Naive B cell (primary cell): ENCODE measurements at regions not wholly inside any gene's neighbourhood (a gene's known extent, or its start where the extent isn't known, plus 50 kb on each side); places are given as distances from the start of the nearest gene placed in this dataset.
A peak's percentile ranks its signal among the peaks of the same experiment; 100 is the strongest.

Experiments
- ATAC-seq, 2 donors: fragments of 150-1000 bp; cut with Tn5 transposase; 2 replicates each; pipeline ENCODE4 v1.10.0; 2021; ENCODE audit warnings: low read depth in 2 of 2, mild to moderate bottlenecking in 2 of 2, moderate library complexity in 2 of 2
- DNase-seq: peaks from one replicate; pipeline ENCODE4 v3.0.0; 2022
- H3K27ac Mint-ChIP-seq, 6 donors: one replicate each; pipeline ENCODE4 v1.8.0; 2020 to 2022; ENCODE audit warnings: mild to moderate bottlenecking in 6 of 6, mixed read lengths in 6 of 6, moderate library complexity in 5 of 6, inconsistent platforms in 2 of 6
- H3K27me3 Mint-ChIP-seq, 3 donors: one replicate each; pipeline ENCODE4 v1.8.0; 2021 to 2022; ENCODE audit warnings: mixed read lengths in 3 of 3, mild to moderate bottlenecking in 1 of 3
- H3K36me3 Mint-ChIP-seq, 2 donors: one replicate each; pipeline ENCODE4 v1.8.0; 2020 to 2022; ENCODE audit warnings: mixed read lengths in 2 of 2, inconsistent platforms in 1 of 2, mild to moderate bottlenecking in 1 of 2
- H3K4me1 Mint-ChIP-seq, 3 donors: one replicate each; pipeline ENCODE4 v1.8.0; 2020 to 2022; ENCODE audit warnings: mixed read lengths in 3 of 3, inconsistent platforms in 1 of 3, mild to moderate bottlenecking in 1 of 3, moderate library complexity in 1 of 3
- H3K4me3 Mint-ChIP-seq, 8 donors: one replicate each; pipeline ENCODE4 v1.8.0; 2020 to 2022; ENCODE audit warnings: mild to moderate bottlenecking in 8 of 8, mixed read lengths in 8 of 8, moderate library complexity in 8 of 8, inconsistent platforms in 2 of 8
- H3K9me3 Mint-ChIP-seq, 7 donors: one replicate each; pipeline ENCODE4 v1.8.0; 2020 to 2022; ENCODE audit warnings: mixed read lengths in 7 of 7, mild to moderate bottlenecking in 5 of 7, inconsistent platforms in 2 of 7, moderate library complexity in 1 of 7

- Mint-ChIP-seq H3K4me1 (no peaks in the 10 kb centered on the region), H3K36me3 (no peaks in the 10 kb centered on the region), H3K27me3 (peaks cover 10 to 17% (median 11%) of the 10 kb centered on the region in 3 donors), H3K4me3 (no peak overlapping the region), H3K27ac (no peak overlapping the region), H3K9me3 (peaks cover 0 to 2% (median 0%) of the 10 kb centered on the region in 7 donors)
- no peak for ATAC-seq
- no peak for DNase-seq
Measured at GRCh38 chr5:14968796-14969195, 97.2 kb upstream of the ANKH start.

DNA sequence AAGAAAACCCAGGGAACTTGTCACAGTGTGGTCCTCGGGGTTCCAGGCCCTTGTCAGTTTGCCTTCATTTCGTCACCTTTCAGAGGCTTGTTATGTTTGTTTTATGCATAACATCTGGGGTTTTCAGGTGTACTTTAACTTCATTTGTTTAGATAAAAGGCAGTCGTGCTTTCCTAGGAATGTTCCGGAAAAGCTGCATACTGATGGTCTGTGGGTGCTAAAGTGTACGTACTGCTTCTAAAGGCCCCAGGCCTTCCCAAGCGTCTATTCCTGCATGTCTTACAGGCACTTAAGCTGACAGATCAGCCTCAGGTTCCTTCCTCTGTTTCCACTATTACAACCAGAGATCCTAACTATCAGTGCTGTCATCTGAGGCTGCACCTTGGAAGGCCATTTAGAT is 95.6 kb upstream of the ANKH start:
- Mint-ChIP-seq H3K9me3 (peaks cover 0 to 2% (median 0%) of the 10 kb centered on the region in 7 donors), H3K4me3 (no peak overlapping the region), H3K27me3 (peaks cover 7 to 10% (median 8%) of the 10 kb centered on the region in 3 donors), H3K27ac (no peak overlapping the region), H3K4me1 (no peaks in the 10 kb centered on the region), H3K36me3 (no peaks in the 10 kb centered on the region)
- DNase-seq (no peak), ATAC-seq (no peak)

DNA sequence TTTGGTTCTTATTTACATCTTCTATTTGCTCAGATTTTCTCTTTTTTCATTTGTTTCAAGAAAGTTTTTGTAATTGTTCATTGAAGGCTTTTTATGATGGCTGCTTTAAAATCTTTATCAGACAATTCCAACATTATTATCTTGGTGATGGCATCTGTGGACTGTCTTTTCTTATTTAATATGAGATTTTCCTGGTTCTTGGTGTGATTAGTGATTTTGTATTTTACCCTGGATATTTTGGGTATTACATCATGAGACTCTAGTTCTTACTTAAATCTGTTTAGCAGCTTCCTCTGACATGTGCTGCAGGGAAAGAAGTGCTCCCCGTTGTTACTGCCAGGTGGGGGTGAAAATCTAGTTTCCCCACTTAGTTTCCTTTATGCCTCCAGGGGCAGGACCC is 94.2 kb upstream of the ANKH start:
- Mint-ChIP-seq H3K36me3 (no peaks in the 10 kb centered on the region), H3K9me3 (no peaks in the 10 kb centered on the region), H3K27me3 (peaks cover 0 to 10% (median 8%) of the 10 kb centered on the region in 3 donors), H3K4me3 (no peak overlapping the region), H3K4me1 (no peaks in the 10 kb centered on the region), H3K27ac (no peak overlapping the region)
- DNase-seq (no peak), ATAC-seq (no peak)

- H3K27me3 Mint-ChIP-seq, result peaks cover 3 to 20% (median 6%) of the 10 kb centered on the region in 3 donors
- no peak for DNase-seq
- peak overlapping the region in 1 of 6 donors; percentile 19 for H3K27ac Mint-ChIP-seq
- peaks cover 0 to under 1% (median 0%) of the 10 kb centered on the region in 3 donors for H3K4me1 Mint-ChIP-seq
- H3K4me3 Mint-ChIP-seq, result no peak overlapping the region
- H3K36me3 Mint-ChIP-seq, result no peaks in the 10 kb centered on the region
- ATAC-seq, result no peak
- no peaks in the 10 kb centered on the region for H3K9me3 Mint-ChIP-seq
Measured at GRCh38 chr5:14962604-14963003, 91.0 kb upstream of the ANKH start.

GRCh38 chr5:14960120-14960462 is 88.5 kb upstream of the ANKH start:
- no peak overlapping the region for H3K27ac Mint-ChIP-seq
- peaks cover 0 to 1% (median 0%) of the 10 kb centered on the region in 3 donors for H3K4me1 Mint-ChIP-seq
- peaks cover 5 to 15% (median 6%) of the 10 kb centered on the region in 3 donors for H3K27me3 Mint-ChIP-seq
- no peaks in the 10 kb centered on the region for H3K36me3 Mint-ChIP-seq
- DNase-seq (no peak), ATAC-seq (no peak)
- H3K4me3 Mint-ChIP-seq, result no peak overlapping the region
- H3K9me3 Mint-ChIP-seq, result no peaks in the 10 kb centered on the region

- peak overlapping the region in 1 of 6 donors; percentile 30 for H3K27ac Mint-ChIP-seq
- H3K4me3 Mint-ChIP-seq, result no peak overlapping the region
- H3K27me3 Mint-ChIP-seq, result peaks cover 5 to 15% (median 6%) of the 10 kb centered on the region in 3 donors
- DNase-seq (no peak), ATAC-seq (no peak)
- no peaks in the 10 kb centered on the region for H3K9me3 Mint-ChIP-seq
- H3K4me1 Mint-ChIP-seq, result peaks cover 0 to 1% (median 0%) of the 10 kb centered on the region in 3 donors
- no peaks in the 10 kb centered on the region for H3K36me3 Mint-ChIP-seq
Measured at GRCh38 chr5:14959399-14960119, 88.0 kb upstream of the ANKH start.

- Mint-ChIP-seq H3K27me3 (peaks cover 5 to 24% (median 6%) of the 10 kb centered on the region in 3 donors), H3K4me1 (peaks cover 0 to 1% (median 0%) of the 10 kb centered on the region in 3 donors), H3K27ac (no peak overlapping the region), H3K4me3 (no peak overlapping the region), H3K36me3 (no peaks in the 10 kb centered on the region), H3K9me3 (no peaks in the 10 kb centered on the region)
- no peak for DNase-seq
- ATAC-seq, result no peak
Measured at GRCh38 chr5:14958188-14958587, 86.6 kb upstream of the ANKH start.

DNA sequence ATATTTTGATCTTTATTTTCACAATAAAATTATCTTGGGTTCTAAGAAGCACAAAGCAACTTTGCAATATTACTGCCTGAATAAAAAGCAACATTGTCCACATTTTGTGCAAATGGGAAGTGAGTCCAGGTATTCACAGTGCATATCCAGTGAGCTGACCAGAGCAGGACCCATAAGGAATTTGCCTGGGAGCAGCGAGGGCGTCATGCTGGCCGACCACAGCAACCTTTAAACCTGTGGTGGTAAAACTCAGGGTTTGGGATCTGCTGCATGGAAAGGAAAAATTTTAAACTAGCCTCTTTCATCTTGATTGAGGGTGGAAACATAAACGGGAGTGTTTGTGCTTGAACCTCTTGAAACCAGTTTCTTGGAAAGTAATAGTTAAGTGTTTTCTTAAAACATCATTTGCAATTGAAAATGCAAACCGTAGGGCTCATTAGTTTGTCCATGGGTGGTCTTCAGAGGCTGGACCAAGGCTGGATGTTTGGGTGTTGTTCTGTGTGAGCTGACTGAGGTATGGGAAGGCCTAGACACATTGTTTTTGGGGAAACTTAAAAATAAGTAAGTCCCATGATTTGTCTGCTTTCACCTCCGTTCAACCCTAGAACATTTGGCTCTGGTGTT is 85.0 kb upstream of the ANKH start:
- ATAC-seq (no peak), DNase-seq (no peak)
- Mint-ChIP-seq H3K4me1 (peaks cover 0 to 1% (median 0%) of the 10 kb centered on the region in 3 donors), H3K9me3 (no peaks in the 10 kb centered on the region), H3K4me3 (no peak overlapping the region), H3K27ac (peak overlapping the region in 1 of 6 donors; percentile 30), H3K36me3 (no peaks in the 10 kb centered on the region), H3K27me3 (peaks cover 5 to 33% (median 6%) of the 10 kb centered on the region in 3 donors)

DNA sequence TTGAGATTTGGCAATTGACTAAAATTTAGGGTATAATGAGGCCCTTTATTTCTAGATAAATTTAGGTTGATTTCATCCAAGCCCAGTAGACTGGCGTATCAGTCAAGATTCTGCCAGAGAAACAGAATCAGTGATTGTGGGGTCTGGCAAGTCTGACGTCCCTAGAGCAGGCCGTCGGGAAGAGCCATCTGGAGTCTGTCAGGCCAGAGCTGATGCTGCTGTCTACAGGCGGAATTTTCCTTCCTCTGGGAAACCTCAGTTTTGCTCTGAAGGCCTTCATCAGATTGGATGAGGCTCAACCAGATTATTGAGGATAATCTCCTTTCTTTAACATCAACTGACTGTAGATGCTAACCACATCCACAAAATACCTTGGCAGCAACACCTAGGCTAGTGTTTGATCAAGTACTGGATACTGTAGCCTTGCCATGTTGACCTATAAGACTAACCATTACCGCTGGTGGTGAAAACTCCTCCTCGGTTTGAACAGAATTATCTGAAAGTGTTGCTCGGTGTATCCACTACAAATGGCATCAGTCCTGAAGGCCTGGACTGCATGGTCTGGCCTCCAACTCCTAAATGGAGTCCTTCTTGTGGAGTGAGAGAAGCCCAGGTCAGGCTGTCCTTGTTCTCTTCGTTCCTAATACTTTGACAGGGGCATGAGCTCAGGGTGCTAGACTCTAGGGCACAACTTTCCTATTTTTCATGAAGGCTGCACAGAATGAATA is 83.2 kb upstream of the ANKH start:
- no peak for ATAC-seq
- Mint-ChIP-seq H3K9me3 (no peaks in the 10 kb centered on the region), H3K27me3 (peaks cover 5 to 26% (median 6%) of the 10 kb centered on the region in 3 donors), H3K4me1 (peaks cover 0 to 1% (median 0%) of the 10 kb centered on the region in 3 donors), H3K36me3 (no peaks in the 10 kb centered on the region), H3K27ac (no peak overlapping the region), H3K4me3 (no peak overlapping the region)
- no peak for DNase-seq

- Mint-ChIP-seq H3K27ac (no peak overlapping the region), H3K27me3 (peaks cover 5 to 26% (median 6%) of the 10 kb centered on the region in 3 donors), H3K36me3 (no peaks in the 10 kb centered on the region), H3K4me3 (no peak overlapping the region), H3K4me1 (peaks cover 0 to 1% (median 0%) of the 10 kb centered on the region in 3 donors), H3K9me3 (no peaks in the 10 kb centered on the region)
- DNase-seq (no peak), ATAC-seq (no peak)
Measured at GRCh38 chr5:14954216-14954615, 82.6 kb upstream of the ANKH start.

DNA sequence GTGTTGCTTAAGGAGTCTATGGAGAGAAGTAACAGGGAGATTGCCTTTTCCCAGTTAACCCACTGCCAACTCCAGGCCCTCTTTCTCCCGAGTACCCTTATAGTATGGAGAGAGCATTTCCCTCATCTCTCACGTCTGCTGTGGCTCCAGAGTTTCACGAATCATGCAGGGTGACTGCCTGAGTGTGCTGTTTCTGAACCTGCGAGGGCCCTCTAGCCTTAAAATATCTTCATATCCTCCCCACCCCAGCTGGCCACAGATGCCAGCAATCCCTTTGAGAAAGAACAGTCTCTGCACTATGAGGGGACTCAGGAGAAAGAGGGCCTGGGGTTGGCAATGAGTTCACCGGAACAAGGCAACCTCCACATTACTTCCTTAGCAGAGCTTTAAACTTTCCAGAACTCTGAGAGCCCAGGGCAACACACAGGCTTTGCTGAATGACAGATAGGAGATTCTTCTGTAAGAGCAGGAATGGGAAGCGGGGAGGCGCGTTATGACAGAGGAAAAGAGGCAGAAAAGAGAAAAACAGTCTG is 81.6 kb upstream of the ANKH start:
- no peaks in the 10 kb centered on the region for H3K9me3 Mint-ChIP-seq
- no peaks in the 10 kb centered on the region for H3K36me3 Mint-ChIP-seq
- peaks cover 2 to 22% (median 5%) of the 10 kb centered on the region in 3 donors for H3K27me3 Mint-ChIP-seq
- H3K4me1 Mint-ChIP-seq, result peaks cover 0 to 1% (median 0%) of the 10 kb centered on the region in 3 donors
- ATAC-seq (no peak), DNase-seq (no peak)
- H3K4me3 Mint-ChIP-seq, result no peak overlapping the region
- H3K27ac Mint-ChIP-seq, result no peak overlapping the region

DNA sequence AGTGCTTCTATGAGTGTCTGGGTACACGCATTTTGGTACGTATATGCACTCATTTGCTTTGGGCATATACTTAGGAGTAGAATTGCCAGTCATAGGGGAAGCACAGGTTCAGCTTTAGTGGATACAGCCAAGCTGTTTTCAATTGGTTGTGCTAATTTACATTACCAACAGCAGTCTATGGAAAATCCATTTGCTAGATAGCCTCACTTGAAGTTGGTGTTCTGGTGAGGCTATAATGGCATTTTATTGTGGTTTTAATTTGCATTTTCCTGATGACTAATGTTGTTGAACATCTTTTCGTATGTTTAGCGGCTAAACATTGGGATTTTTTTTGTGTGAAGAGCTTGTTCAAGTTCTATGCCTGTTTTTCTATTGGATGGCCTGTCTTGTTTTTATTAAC is 76.8 kb upstream of the ANKH start:
- ATAC-seq, result no peak
- Mint-ChIP-seq H3K9me3 (no peaks in the 10 kb centered on the region), H3K27me3 (peaks cover 10 to 23% (median 15%) of the 10 kb centered on the region in 3 donors), H3K4me1 (no peaks in the 10 kb centered on the region), H3K36me3 (no peaks in the 10 kb centered on the region), H3K4me3 (no peak overlapping the region), H3K27ac (no peak overlapping the region)
- DNase-seq, result no peak

DNA sequence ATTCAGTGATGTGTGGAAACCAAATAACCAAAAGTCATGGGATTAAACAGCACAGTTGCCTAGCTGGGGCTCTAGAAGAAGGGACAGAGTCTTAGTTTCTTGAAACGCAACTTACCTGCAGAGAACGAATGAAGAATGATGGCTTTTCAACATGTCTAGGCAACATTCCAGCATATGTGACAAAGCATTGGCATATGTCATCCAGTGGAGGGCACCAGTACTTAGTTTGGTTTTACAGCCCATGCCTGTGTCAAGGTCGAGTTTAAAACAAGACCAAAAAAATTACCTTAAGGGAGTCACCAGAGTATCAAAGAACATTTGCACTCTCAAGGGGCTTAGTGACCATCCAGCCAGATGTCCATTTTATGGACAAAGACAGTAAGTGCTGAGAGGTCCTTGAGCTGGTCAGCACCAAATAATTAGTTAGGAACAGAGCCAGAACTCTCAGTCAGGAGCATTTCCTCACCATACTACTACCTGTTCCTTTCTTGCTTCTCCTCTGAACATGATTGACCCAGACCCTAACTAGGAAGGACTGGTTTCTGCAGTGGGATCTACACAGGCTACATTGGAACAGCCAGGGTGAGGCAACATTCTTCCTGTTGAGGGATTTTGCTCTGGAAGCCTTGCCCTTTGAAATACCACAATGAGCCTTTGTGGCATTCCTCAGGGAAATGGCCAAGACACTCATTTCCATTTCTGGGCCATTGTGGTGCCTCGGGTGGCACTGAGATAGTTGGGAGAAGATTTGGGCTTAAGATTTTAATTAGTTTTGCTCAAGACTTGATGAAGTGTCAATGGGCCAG is 75.4 kb upstream of the ANKH start:
- H3K27me3 Mint-ChIP-seq, result peaks cover 10 to 17% (median 15%) of the 10 kb centered on the region in 3 donors
- H3K9me3 Mint-ChIP-seq, result no peaks in the 10 kb centered on the region
- H3K27ac Mint-ChIP-seq, result no peak overlapping the region
- DNase-seq (peak; percentile 43), ATAC-seq (peak; percentile 74 to 83)
- H3K4me1 Mint-ChIP-seq, result no peaks in the 10 kb centered on the region
- no peaks in the 10 kb centered on the region for H3K36me3 Mint-ChIP-seq
- H3K4me3 Mint-ChIP-seq, result no peak overlapping the region
